ENCODE measurements at regions not wholly inside any gene's neighbourhood (a gene's known extent, or its start where the extent isn't known, plus 50 kb on each side); places are given as distances from the start of the nearest gene placed in this dataset.

DNA sequence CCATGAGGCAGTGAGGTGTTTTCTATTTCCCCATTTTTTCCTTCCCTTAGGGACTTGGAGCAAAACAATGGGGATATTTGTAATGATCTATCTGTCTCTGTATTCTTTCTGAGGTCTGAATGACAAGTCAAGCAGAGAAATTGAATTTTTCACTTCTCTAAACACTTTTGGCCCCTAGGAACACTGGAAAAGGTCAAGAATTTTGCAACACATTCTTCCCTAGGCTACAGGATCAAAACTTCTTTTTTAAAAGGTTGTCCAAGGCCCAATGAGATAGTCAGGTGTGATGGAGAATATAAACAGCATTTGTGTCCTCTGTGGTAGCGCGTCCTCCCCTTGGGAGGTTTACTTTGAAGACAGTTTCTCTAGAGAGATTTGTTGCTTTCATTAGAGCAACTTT lies 620.5 kb downstream of the TLR4 start:
- no peaks in the 10 kb centered on the region for H3K4me1 ChIP-seq (ENCODE audit: insufficient read depth, low read length)
- H3K9ac ChIP-seq (ENCODE audit: low read length) = no peak overlapping the region
- DNase-seq (ENCODE audit: low read depth) (no peak), FAIRE-seq (no peak)
- Mint-ChIP-seq H3K4me1 (ENCODE audit: low read depth, unreplicated experiment) (no peaks in the 10 kb centered on the region), H3K9me3 (ENCODE audit: unreplicated experiment) (no peaks in the 10 kb centered on the region), H3K27ac (ENCODE audit: unreplicated experiment) (no peak overlapping the region), H3K4me3 (ENCODE audit: unreplicated experiment) (no peak overlapping the region), H3K36me3 (ENCODE audit: low read depth, unreplicated experiment) (no peaks in the 10 kb centered on the region), H3K27me3 (ENCODE audit: low read depth, unreplicated experiment) (no peaks in the 10 kb centered on the region)
- H3K27ac ChIP-seq (ENCODE audit: low read depth, low read length) = no peak overlapping the region
- H2AFZ ChIP-seq (ENCODE audit: low read depth, low read length) = no peak overlapping the region
- H3K36me3 ChIP-seq (ENCODE audit: insufficient read depth, low read length) = no peaks in the 10 kb centered on the region
- H3K27me3 ChIP-seq (ENCODE audit: insufficient read depth, low read length) = no peaks in the 10 kb centered on the region
- no peaks in the 10 kb centered on the region for H3K9me3 ChIP-seq (ENCODE audit: insufficient read depth, low read depth, low read length)
- no peaks in the 10 kb centered on the region for H3K79me2 ChIP-seq (ENCODE audit: insufficient read depth, low read length)
- no peak overlapping the region for H3K4me3 ChIP-seq (ENCODE audit: insufficient read depth, low read depth, low read length)
- TF ChIP-seq EZH2 (IDR thresholded peaks at IDR 0.05; ENCODE audit: insufficient read depth, low read length) = no peak
- TF ChIP-seq, protein P1, sequence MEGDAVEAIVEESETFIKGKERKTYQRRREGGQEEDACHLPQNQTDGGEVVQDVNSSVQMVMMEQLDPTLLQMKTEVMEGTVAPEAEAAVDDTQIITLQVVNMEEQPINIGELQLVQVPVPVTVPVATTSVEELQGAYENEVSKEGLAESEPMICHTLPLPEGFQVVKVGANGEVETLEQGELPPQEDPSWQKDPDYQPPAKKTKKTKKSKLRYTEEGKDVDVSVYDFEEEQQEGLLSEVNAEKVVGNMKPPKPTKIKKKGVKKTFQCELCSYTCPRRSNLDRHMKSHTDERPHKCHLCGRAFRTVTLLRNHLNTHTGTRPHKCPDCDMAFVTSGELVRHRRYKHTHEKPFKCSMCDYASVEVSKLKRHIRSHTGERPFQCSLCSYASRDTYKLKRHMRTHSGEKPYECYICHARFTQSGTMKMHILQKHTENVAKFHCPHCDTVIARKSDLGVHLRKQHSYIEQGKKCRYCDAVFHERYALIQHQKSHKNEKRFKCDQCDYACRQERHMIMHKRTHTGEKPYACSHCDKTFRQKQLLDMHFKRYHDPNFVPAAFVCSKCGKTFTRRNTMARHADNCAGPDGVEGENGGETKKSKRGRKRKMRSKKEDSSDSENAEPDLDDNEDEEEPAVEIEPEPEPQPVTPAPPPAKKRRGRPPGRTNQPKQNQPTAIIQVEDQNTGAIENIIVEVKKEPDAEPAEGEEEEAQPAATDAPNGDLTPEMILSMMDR (IDR thresholded peaks at IDR 0.05; ENCODE audit: insufficient read depth, low read depth, low read length) = no peak
- no peak overlapping the region for H3K4me2 ChIP-seq (ENCODE audit: low read length)
- no peaks in the 10 kb centered on the region for H4K20me1 ChIP-seq (ENCODE audit: insufficient read depth, low read length)

DNA sequence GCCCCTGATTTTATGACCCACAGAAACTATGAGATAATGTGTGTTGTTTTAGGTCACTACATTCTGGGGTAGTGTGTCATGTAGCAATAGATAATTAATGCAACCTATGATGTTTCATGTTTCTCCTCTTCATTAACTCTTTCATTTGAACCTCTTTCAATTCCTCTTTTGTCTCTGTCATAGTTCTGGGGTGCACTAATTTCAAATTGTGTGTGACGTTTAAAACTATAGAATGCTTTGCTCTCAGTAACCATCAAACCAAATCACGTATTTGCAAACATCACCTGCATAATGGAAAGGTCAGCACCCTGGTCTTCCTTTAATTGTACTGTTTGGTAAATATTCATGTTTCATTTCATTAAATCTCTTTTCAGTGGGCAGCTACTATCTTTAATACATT lies 621.6 kb downstream of the TLR4 start:
- DNase-seq (ENCODE audit: low read depth) (no peak), FAIRE-seq (no peak)
- Mint-ChIP-seq H3K4me1 (ENCODE audit: low read depth, unreplicated experiment) (peaks cover 3% of the 10 kb centered on the region), H3K27ac (ENCODE audit: unreplicated experiment) (no peak overlapping the region), H3K36me3 (ENCODE audit: low read depth, unreplicated experiment) (no peaks in the 10 kb centered on the region), H3K4me3 (ENCODE audit: unreplicated experiment) (no peak overlapping the region), H3K27me3 (ENCODE audit: low read depth, unreplicated experiment) (no peaks in the 10 kb centered on the region), H3K9me3 (ENCODE audit: unreplicated experiment) (no peaks in the 10 kb centered on the region)
- Histone ChIP-seq H2AFZ (ENCODE audit: low read depth, low read length) (no peak overlapping the region), H3K4me1 (ENCODE audit: insufficient read depth, low read length) (no peaks in the 10 kb centered on the region), H3K27me3 (ENCODE audit: insufficient read depth, low read length) (no peaks in the 10 kb centered on the region), H3K36me3 (ENCODE audit: insufficient read depth, low read length) (no peaks in the 10 kb centered on the region), H3K4me2 (ENCODE audit: low read length) (no peak overlapping the region), H3K9ac (ENCODE audit: low read length) (no peak overlapping the region), H3K79me2 (ENCODE audit: insufficient read depth, low read length) (no peaks in the 10 kb centered on the region), H3K4me3 (ENCODE audit: insufficient read depth, low read depth, low read length) (no peak overlapping the region), H3K27ac (ENCODE audit: low read depth, low read length) (no peak overlapping the region), H4K20me1 (ENCODE audit: insufficient read depth, low read length) (no peaks in the 10 kb centered on the region), H3K9me3 (ENCODE audit: insufficient read depth, low read depth, low read length) (no peaks in the 10 kb centered on the region)
- TF ChIP-seq EZH2 (IDR thresholded peaks at IDR 0.05; ENCODE audit: insufficient read depth, low read length) = no peak
- TF ChIP-seq, protein P1 (IDR thresholded peaks at IDR 0.05; ENCODE audit: insufficient read depth, low read depth, low read length) = no peak

DNA sequence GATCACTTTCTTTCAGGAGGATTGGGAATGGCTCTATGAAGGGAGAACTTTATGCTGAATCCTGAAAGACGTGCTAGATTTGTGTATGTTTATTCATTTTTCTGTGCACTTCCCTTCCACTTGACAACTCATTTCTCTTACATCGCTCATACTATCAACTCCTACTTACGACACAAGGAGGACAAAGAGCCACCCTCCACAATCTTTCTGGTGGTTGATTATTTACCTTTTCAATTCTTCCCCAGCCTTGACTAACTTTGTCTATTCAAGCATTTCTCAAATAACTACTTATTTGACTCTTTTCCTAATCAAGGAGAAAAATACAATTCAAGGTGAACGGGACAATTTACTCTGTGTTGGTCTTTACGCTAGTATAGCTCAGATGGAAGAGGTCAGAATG lies 622.1 kb downstream of the TLR4 start:
- no peaks in the 10 kb centered on the region for H3K36me3 ChIP-seq (ENCODE audit: insufficient read depth, low read length)
- no peak overlapping the region for H2AFZ ChIP-seq (ENCODE audit: low read depth, low read length)
- DNase-seq (ENCODE audit: low read depth) (no peak), FAIRE-seq (no peak)
- H3K4me3 Mint-ChIP-seq (ENCODE audit: unreplicated experiment) = no peak overlapping the region
- peaks cover 7% of the 10 kb centered on the region for H3K4me1 Mint-ChIP-seq (ENCODE audit: low read depth, unreplicated experiment)
- no peaks in the 10 kb centered on the region for H3K36me3 Mint-ChIP-seq (ENCODE audit: low read depth, unreplicated experiment)
- no peaks in the 10 kb centered on the region for H3K4me1 ChIP-seq (ENCODE audit: insufficient read depth, low read length)
- no peaks in the 10 kb centered on the region for H3K9me3 ChIP-seq (ENCODE audit: insufficient read depth, low read depth, low read length)
- TF ChIP-seq EZH2 (IDR thresholded peaks at IDR 0.05; ENCODE audit: insufficient read depth, low read length) = no peak
- TF ChIP-seq, protein P1 (IDR thresholded peaks at IDR 0.05; ENCODE audit: insufficient read depth, low read depth, low read length) = no peak
- no peak overlapping the region for H3K9ac ChIP-seq (ENCODE audit: low read length)
- no peaks in the 10 kb centered on the region for H3K27me3 ChIP-seq (ENCODE audit: insufficient read depth, low read length)
- no peaks in the 10 kb centered on the region for H3K27me3 Mint-ChIP-seq (ENCODE audit: low read depth, unreplicated experiment)
- no peaks in the 10 kb centered on the region for H4K20me1 ChIP-seq (ENCODE audit: insufficient read depth, low read length)
- no peak overlapping the region for H3K27ac Mint-ChIP-seq (ENCODE audit: unreplicated experiment)
- H3K27ac ChIP-seq (ENCODE audit: low read depth, low read length) = no peak overlapping the region
- no peaks in the 10 kb centered on the region for H3K79me2 ChIP-seq (ENCODE audit: insufficient read depth, low read length)
- no peak overlapping the region for H3K4me2 ChIP-seq (ENCODE audit: low read length)
- no peaks in the 10 kb centered on the region for H3K9me3 Mint-ChIP-seq (ENCODE audit: unreplicated experiment)
- no peak overlapping the region for H3K4me3 ChIP-seq (ENCODE audit: insufficient read depth, low read depth, low read length)

All from astrocyte (in vitro differentiated cells and primary cell).